ENCODE measurements at regions not wholly inside any gene's neighbourhood (a gene's known extent, or its start where the extent isn't known, plus 50 kb on each side); places are given as distances from the start of the nearest gene placed in this dataset.

DNA sequence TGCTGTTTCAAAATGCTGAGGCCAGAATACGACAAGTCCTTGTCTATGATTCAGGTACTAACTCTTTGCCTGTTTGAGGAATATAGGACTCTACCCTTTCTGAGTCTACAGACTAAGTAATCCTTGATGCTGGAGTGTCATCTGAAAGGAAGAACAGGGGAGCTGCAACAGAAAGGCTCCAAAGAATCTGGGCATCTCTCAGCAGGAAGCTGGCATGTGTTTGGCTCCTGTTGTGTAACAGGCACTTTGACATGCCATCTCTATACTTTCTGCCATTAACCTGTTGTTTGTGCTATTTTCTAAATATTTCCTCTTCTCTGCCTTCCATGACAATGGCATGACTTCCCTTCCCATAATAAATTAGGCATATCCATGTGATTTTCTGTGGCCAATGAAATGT is 409.5 kb downstream of the ADRA2A start:
- TF ChIP-seq, protein P1, sequence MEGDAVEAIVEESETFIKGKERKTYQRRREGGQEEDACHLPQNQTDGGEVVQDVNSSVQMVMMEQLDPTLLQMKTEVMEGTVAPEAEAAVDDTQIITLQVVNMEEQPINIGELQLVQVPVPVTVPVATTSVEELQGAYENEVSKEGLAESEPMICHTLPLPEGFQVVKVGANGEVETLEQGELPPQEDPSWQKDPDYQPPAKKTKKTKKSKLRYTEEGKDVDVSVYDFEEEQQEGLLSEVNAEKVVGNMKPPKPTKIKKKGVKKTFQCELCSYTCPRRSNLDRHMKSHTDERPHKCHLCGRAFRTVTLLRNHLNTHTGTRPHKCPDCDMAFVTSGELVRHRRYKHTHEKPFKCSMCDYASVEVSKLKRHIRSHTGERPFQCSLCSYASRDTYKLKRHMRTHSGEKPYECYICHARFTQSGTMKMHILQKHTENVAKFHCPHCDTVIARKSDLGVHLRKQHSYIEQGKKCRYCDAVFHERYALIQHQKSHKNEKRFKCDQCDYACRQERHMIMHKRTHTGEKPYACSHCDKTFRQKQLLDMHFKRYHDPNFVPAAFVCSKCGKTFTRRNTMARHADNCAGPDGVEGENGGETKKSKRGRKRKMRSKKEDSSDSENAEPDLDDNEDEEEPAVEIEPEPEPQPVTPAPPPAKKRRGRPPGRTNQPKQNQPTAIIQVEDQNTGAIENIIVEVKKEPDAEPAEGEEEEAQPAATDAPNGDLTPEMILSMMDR (conservative IDR thresholded peaks at IDR 0.05; ENCODE audit: low read depth, low read length), result no peak
- TF ChIP-seq CEBPB (IDR thresholded peaks at IDR 0.05; ENCODE audit: low read depth, low read length) (no peak), POLR2A (IDR thresholded peaks at IDR 0.05; ENCODE audit: low read depth, low read length) (no peak), SMC3 (IDR thresholded peaks at IDR 0.05; ENCODE audit: low read depth, low read length) (no peak), RAD21 (IDR thresholded peaks at IDR 0.05; ENCODE audit: low read length) (no peak), RFX5 (IDR thresholded peaks at IDR 0.05; ENCODE audit: low read depth, low read length) (no peak), MAZ (IDR thresholded peaks at IDR 0.05; ENCODE audit: borderline replicate concordance, low read depth, low read length) (no peak), NFE2L2 (IDR thresholded peaks at IDR 0.05; ENCODE audit: low read depth, low read length) (no peak), MAFK (IDR thresholded peaks at IDR 0.05; ENCODE audit: low read depth, low read length) (no peak), RCOR1 (IDR thresholded peaks at IDR 0.05; ENCODE audit: insufficient replicate concordance, low read length) (no peak), MXI1 (IDR thresholded peaks at IDR 0.05; ENCODE audit: borderline replicate concordance, low read depth, low read length) (no peak)
- TF ChIP-seq, protein P2, sequence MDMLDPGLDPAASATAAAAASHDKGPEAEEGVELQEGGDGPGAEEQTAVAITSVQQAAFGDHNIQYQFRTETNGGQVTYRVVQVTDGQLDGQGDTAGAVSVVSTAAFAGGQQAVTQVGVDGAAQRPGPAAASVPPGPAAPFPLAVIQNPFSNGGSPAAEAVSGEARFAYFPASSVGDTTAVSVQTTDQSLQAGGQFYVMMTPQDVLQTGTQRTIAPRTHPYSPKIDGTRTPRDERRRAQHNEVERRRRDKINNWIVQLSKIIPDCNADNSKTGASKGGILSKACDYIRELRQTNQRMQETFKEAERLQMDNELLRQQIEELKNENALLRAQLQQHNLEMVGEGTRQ (IDR thresholded peaks at IDR 0.05; ENCODE audit: low read depth, low read length), result no peak
- TF ChIP-seq, protein P3, sequence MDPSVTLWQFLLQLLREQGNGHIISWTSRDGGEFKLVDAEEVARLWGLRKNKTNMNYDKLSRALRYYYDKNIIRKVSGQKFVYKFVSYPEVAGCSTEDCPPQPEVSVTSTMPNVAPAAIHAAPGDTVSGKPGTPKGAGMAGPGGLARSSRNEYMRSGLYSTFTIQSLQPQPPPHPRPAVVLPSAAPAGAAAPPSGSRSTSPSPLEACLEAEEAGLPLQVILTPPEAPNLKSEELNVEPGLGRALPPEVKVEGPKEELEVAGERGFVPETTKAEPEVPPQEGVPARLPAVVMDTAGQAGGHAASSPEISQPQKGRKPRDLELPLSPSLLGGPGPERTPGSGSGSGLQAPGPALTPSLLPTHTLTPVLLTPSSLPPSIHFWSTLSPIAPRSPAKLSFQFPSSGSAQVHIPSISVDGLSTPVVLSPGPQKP (IDR thresholded peaks at IDR 0.05; ENCODE audit: borderline replicate concordance, low read depth, low read length), result no peak
